ENCODE measurements at regions not wholly inside any gene's neighbourhood (a gene's known extent, or its start where the extent isn't known, plus 50 kb on each side); places are given as distances from the start of the nearest gene placed in this dataset.

GRCh38 chr10:24039315-24039714 lies 169.6 kb upstream of the KIAA1217 start:
- Histone ChIP-seq H3K27ac (no peak overlapping the region), H3K4me3 (no peak overlapping the region)
- no peak for DNase-seq (ENCODE audit: low spot score)
- no peak for TF ChIP-seq CTCF (IDR thresholded peaks at IDR 0.05)

- no peak for TF ChIP-seq CTCF (IDR thresholded peaks at IDR 0.05)
- H3K27ac ChIP-seq, result no peak overlapping the region
- H3K4me3 ChIP-seq, result no peak overlapping the region
- DNase-seq (ENCODE audit: low spot score), result no peak
These were observed 169.0 kb upstream of the KIAA1217 start for GRCh38 chr10:24039897-24040296.

GRCh38 chr10:24041034-24041433 lies 167.9 kb upstream of the KIAA1217 start:
- no peak for TF ChIP-seq CTCF (IDR thresholded peaks at IDR 0.05)
- no peak for DNase-seq (ENCODE audit: low spot score)
- Histone ChIP-seq H3K27ac (no peak overlapping the region), H3K4me3 (no peak overlapping the region)

GRCh38 chr10:24041834-24042233 lies 167.1 kb upstream of the KIAA1217 start:
- no peak overlapping the region for H3K4me3 ChIP-seq
- DNase-seq (ENCODE audit: low spot score), result no peak
- no peak overlapping the region for H3K27ac ChIP-seq
- no peak for TF ChIP-seq CTCF (IDR thresholded peaks at IDR 0.05)

- H3K4me3 ChIP-seq, result no peak overlapping the region
- no peak for TF ChIP-seq CTCF (IDR thresholded peaks at IDR 0.05)
- no peak overlapping the region for H3K27ac ChIP-seq
- DNase-seq (ENCODE audit: low spot score), result no peak
These were observed 166.1 kb upstream of the KIAA1217 start for GRCh38 chr10:24042884-24043283.

GRCh38 chr10:24046060-24046459 lies 162.9 kb upstream of the KIAA1217 start:
- Histone ChIP-seq H3K4me3 (no peak overlapping the region), H3K27ac (no peak overlapping the region)
- no peak for DNase-seq (ENCODE audit: low spot score)
- TF ChIP-seq CTCF (IDR thresholded peaks at IDR 0.05), result no peak

- no peak overlapping the region for H3K4me3 ChIP-seq
- no peak for DNase-seq (ENCODE audit: low spot score)
- no peak for TF ChIP-seq CTCF (IDR thresholded peaks at IDR 0.05)
- H3K27ac ChIP-seq, result no peak overlapping the region
These were observed 161.8 kb upstream of the KIAA1217 start for GRCh38 chr10:24047176-24047575.

All from coronary artery (tissue), 2 donors.